Stimulated activated naive CD4-positive, alpha-beta T cell (primary cell): ENCODE measurements at regions not wholly inside any gene's neighbourhood (a gene's known extent, or its start where the extent isn't known, plus 50 kb on each side); places are given as distances from the start of the nearest gene placed in this dataset.
"Not testable (repeated sequence)": the region's sequence is repeated elsewhere in the genome, so short reads cannot be mapped to it uniquely, and the experiment has no call there.

ENCODE experiments used
- DNase-seq, 6 experiments: peaks; one replicate each; lab custom pipeline; 2025; lab: John Stamatoyannopoulos, UW

- DNase-seq = no peak
Observed at GRCh38 chr5:163950248-163950647, 444.8 kb downstream of the MAT2B start.

- no peak for DNase-seq
Observed at GRCh38 chr5:163951069-163951468, 445.6 kb downstream of the MAT2B start.

- no peak for DNase-seq
Observed at GRCh38 chr5:163953901-163954300, 448.5 kb downstream of the MAT2B start.

- not testable (repeated sequence) for DNase-seq
Observed at GRCh38 chr5:163961230-163961629, 455.8 kb downstream of the MAT2B start.

- no peak for DNase-seq
Observed at GRCh38 chr5:163963881-163964280, 458.5 kb downstream of the MAT2B start.

GRCh38 chr5:163964671-163965070, 459.3 kb downstream of the MAT2B start:
- no peak for DNase-seq

- DNase-seq = no peak
Observed at GRCh38 chr5:163967268-163967667, 461.8 kb downstream of the MAT2B start.

- DNase-seq = no peak
Observed at GRCh38 chr5:163968651-163969050, 463.2 kb downstream of the MAT2B start.

- no peak for DNase-seq
Observed at GRCh38 chr5:163976696-163977095, 471.3 kb downstream of the MAT2B start.

GRCh38 chr5:163978897-163979296, 473.5 kb downstream of the MAT2B start:
- DNase-seq = no peak

- no peak for DNase-seq
Observed at GRCh38 chr5:163988566-163988965, 483.1 kb downstream of the MAT2B start.

- no peak for DNase-seq
Observed at GRCh38 chr5:163993126-163993525, 487.7 kb downstream of the MAT2B start.

- no peak for DNase-seq
Observed at GRCh38 chr5:163995206-163995605, 489.8 kb downstream of the MAT2B start.

GRCh38 chr5:163997965-163998364, 492.5 kb downstream of the MAT2B start:
- DNase-seq = no peak

GRCh38 chr5:164000241-164000640, 494.8 kb downstream of the MAT2B start:
- no peak for DNase-seq

- no peak for DNase-seq
Observed at GRCh38 chr5:164000819-164001218, 495.4 kb downstream of the MAT2B start.

GRCh38 chr5:164002214-164002613, 496.8 kb downstream of the MAT2B start:
- no peak for DNase-seq

GRCh38 chr5:164002628-164003027, 497.2 kb downstream of the MAT2B start:
- DNase-seq = no peak

GRCh38 chr5:164005071-164005470, 499.7 kb downstream of the MAT2B start:
- DNase-seq = no peak

- no peak for DNase-seq
Observed at GRCh38 chr5:164007064-164007463, 501.6 kb downstream of the MAT2B start.

- no peak for DNase-seq
Observed at GRCh38 chr5:164009621-164010020, 504.2 kb downstream of the MAT2B start.

- no peak for DNase-seq
Observed at GRCh38 chr5:164010900-164011299, 505.5 kb downstream of the MAT2B start.

- no peak for DNase-seq
Observed at GRCh38 chr5:164012371-164012770, 507.0 kb downstream of the MAT2B start.

- no peak for DNase-seq
Observed at GRCh38 chr5:164013077-164013670, 507.8 kb downstream of the MAT2B start.

- DNase-seq = no peak
Observed at GRCh38 chr5:164020116-164020515, 514.7 kb downstream of the MAT2B start.
